HCT116 (cell line): ENCODE measurements at regions not wholly inside any gene's neighbourhood (a gene's known extent, or its start where the extent isn't known, plus 50 kb on each side); places are given as distances from the start of the nearest gene placed in this dataset.

ENCODE experiments used
- ATAC-seq: fragments of 200-7000 bp; cut with Tn5 transposase; 2 replicates; pipeline ENCODE4 v1.9.1; 2020; ENCODE audit warnings: mild to moderate bottlenecking, moderate library complexity
- BruUV-seq: library from RNA; stranded (reverse); fragments of 400-500 nt; replicated peaks from 2 replicates; lab custom pipeline; 2021; lab: Mats Ljungman, UMichigan
- CTCF ChIA-PET: fragments of 300-600 bp; sonication (Branson Sonifier 250); formaldehyde crosslinking; loops from one replicate; lab custom pipeline; 2021; ENCODE audit warnings: antibody characterized with exemption; lab: Charles Lee
- POLR2A ChIA-PET: fragments of 300-600, 350-600 bp; sonication (Branson Sonifier 250); formaldehyde crosslinking; loops from one replicate; lab custom pipeline; 2021; ENCODE audit warnings: antibody characterized with exemption; lab: Charles Lee
- RAD21 ChIA-PET, 2 experiments: fragments of 300-600 bp; sonication (Branson Sonifier 250); formaldehyde crosslinking; loops; one replicate each; lab custom pipeline; 2023; ENCODE audit warnings: low total read pairs in 2 of 2; ENCODE audit not compliant: uncharacterized antibody in 2 of 2, unreplicated experiment in 2 of 2, low non-redundant PET in 1 of 2; lab: Charles Lee
- DNase-seq: peaks from one replicate; pipeline ENCODE4 v3.0.0-alpha.2; 2010; ENCODE audit warnings: low read depth, low spot score
- H2AFZ ChIP-seq: fragments of 200-600 bp; shearing (Covaris generic), sonication (generic); 2 replicates; pipeline ENCODE4 v1.6.1; 2017; ENCODE audit warnings: low read depth, mixed run types, mixed read lengths, antibody characterized with exemption, low read length; ENCODE audit not compliant: poor library complexity, severe bottlenecking
- H3K27ac ChIP-seq: 2 replicates; pipeline ENCODE4 v1.5.1; 2012; ENCODE audit warnings: low read depth, low read length
- H3K27me3 ChIP-seq: fragments of 200-600 bp; sonication (generic); 2 replicates; pipeline ENCODE4 v1.6.1; 2016; ENCODE audit warnings: mixed run types, low read length, mixed read lengths; ENCODE audit not compliant: insufficient read depth
- H3K36me3 ChIP-seq, 2 experiments: fragments of 200-500 bp in 1 of 2; fragments of 200-600 bp in 1 of 2; sonication (Bioruptor generic) in 1 of 2; sonication (generic) in 1 of 2; 2 replicates each; pipeline versions ENCODE4 v1.5.1 to v1.6.1; 2014 to 2016; ENCODE audit warnings: low read length in 2 of 2, inconsistent platforms in 1 of 2, mixed read lengths in 1 of 2, mixed run types in 1 of 2; ENCODE audit not compliant: insufficient read depth in 2 of 2, control insufficient read depth in 1 of 2
- H3K4me1 ChIP-seq, 2 experiments: fragments of 200-600 bp in 1 of 2; sonication (generic) in 1 of 2; 2 replicates each; pipeline versions ENCODE4 v1.5.1 to v1.6.1; 2012 to 2017; ENCODE audit warnings: low read length in 2 of 2, inconsistent platforms in 1 of 2, mild to moderate bottlenecking in 1 of 2, mixed read lengths in 1 of 2, mixed run types in 1 of 2, moderate library complexity in 1 of 2; ENCODE audit not compliant: insufficient read depth in 2 of 2, control insufficient read depth in 1 of 2
- H3K4me2 ChIP-seq: fragments of 200-600 bp; sonication (generic); 2 replicates; pipeline ENCODE4 v1.6.1; 2017; ENCODE audit warnings: mixed run types, low read length, mixed read lengths
- H3K4me3 ChIP-seq, 2 experiments: fragments of 200-600 bp in 1 of 2; sonication (generic) in 1 of 2; replicated peaks in 1 of 2; 2 replicates each; pipeline ENCODE4 v1.5.1; 2011 to 2016; ENCODE audit warnings: low read length in 2 of 2, control low read depth in 1 of 2, low read depth in 1 of 2, mild to moderate bottlenecking in 1 of 2, mixed read lengths in 1 of 2, mixed run types in 1 of 2
- H3K79me2 ChIP-seq: fragments of 200-600 bp; sonication (generic); 2 replicates; pipeline ENCODE4 v1.6.1; 2017; ENCODE audit warnings: mild to moderate bottlenecking, mixed run types, low read length, moderate library complexity, mixed read lengths; ENCODE audit not compliant: insufficient read depth
- H3K9ac ChIP-seq: fragments of 200-600 bp; sonication (generic); 2 replicates; pipeline ENCODE4 v1.6.1; 2016; ENCODE audit warnings: low read length, mixed read lengths
- H3K9me2 ChIP-seq: fragments of 200-600 bp; sonication (generic), shearing (Covaris generic); 2 replicates; pipeline ENCODE4 v1.6.1; 2017; ENCODE audit warnings: mixed run types, mild to moderate bottlenecking, moderate library complexity; ENCODE audit not compliant: insufficient read depth
- H3K9me3 ChIP-seq, 2 experiments: fragments of 200-500 bp in 1 of 2; fragments of 200-600 bp in 1 of 2; sonication (Bioruptor generic) in 1 of 2; sonication (generic) in 1 of 2; 2 replicates each; pipeline ENCODE4 v1.6.1; 2014 to 2017; ENCODE audit warnings: low read length in 2 of 2, mixed read lengths in 2 of 2, inconsistent platforms in 1 of 2, low read depth in 1 of 2, mild to moderate bottlenecking in 1 of 2, mixed run types in 1 of 2, moderate library complexity in 1 of 2; ENCODE audit not compliant: control insufficient read depth in 1 of 2, insufficient read depth in 1 of 2
- H4K20me1 ChIP-seq: fragments of 200-600 bp; sonication (generic), shearing (Covaris generic); 2 replicates; pipeline ENCODE4 v1.6.1; 2017; ENCODE audit warnings: mixed run types, mild to moderate bottlenecking, moderate library complexity; ENCODE audit not compliant: insufficient read depth
- CBX3 ChIP-seq: IDR thresholded peaks from 2 replicates; pipeline ENCODE4 v1.6.1; 2012; ENCODE audit warnings: low read depth
- CEBPB ChIP-seq: IDR thresholded peaks from 2 replicates; pipeline ENCODE4 v1.6.1; 2012; ENCODE audit warnings: low read depth
- EZH2 ChIP-seq: fragments of 200-600 bp; sonication (generic); IDR thresholded peaks from 2 replicates; pipeline ENCODE4 v1.6.1; 2017; ENCODE audit warnings: antibody characterized with exemption, mixed run types
- EZH2phosphoT487 ChIP-seq: fragments of 200-600 bp; IDR thresholded peaks from 2 replicates; pipeline ENCODE4 v1.6.1; 2018; ENCODE audit warnings: antibody characterized with exemption, borderline replicate concordance
- FOSL1 ChIP-seq: IDR thresholded peaks from 2 replicates; pipeline ENCODE4 v1.6.1; 2012; ENCODE audit warnings: low read depth
- JUND ChIP-seq: IDR thresholded peaks from 2 replicates; pipeline ENCODE4 v1.6.1; 2012
- MAX ChIP-seq: IDR thresholded peaks from 2 replicates; pipeline ENCODE4 v1.6.1; 2012
- POLR2A ChIP-seq: IDR thresholded peaks from 2 replicates; pipeline ENCODE4 v1.7.0; 2011; ENCODE audit warnings: borderline replicate concordance; ENCODE audit not compliant: insufficient read depth, insufficient read length; ENCODE audit errors: extremely low read depth
- POLR2AphosphoS5 ChIP-seq: IDR thresholded peaks from 2 replicates; pipeline ENCODE4 v1.6.1; 2011; ENCODE audit warnings: mild to moderate bottlenecking, low read depth, low read length, moderate library complexity
- REST ChIP-seq: IDR thresholded peaks from 2 replicates; pipeline ENCODE4 v1.6.1; 2012; ENCODE audit warnings: low read depth
- SIN3A ChIP-seq: IDR thresholded peaks from 2 replicates; pipeline ENCODE4 v1.6.1; 2012; ENCODE audit warnings: low read depth
- SP1 ChIP-seq: IDR thresholded peaks from 2 replicates; pipeline ENCODE4 v1.6.1; 2012; ENCODE audit warnings: low read depth
- YY1 ChIP-seq: IDR thresholded peaks from 2 replicates; pipeline ENCODE4 v1.6.1; 2011; ENCODE audit warnings: low read length, low read depth, moderate library complexity, mild to moderate bottlenecking; ENCODE audit not compliant: insufficient replicate concordance; ENCODE audit errors: extremely low read depth
- ZBTB33 ChIP-seq: IDR thresholded peaks from 2 replicates; pipeline ENCODE4 v1.6.1; 2011; ENCODE audit warnings: mild to moderate bottlenecking, low read length, moderate library complexity; ENCODE audit not compliant: insufficient replicate concordance; ENCODE audit errors: extremely low read depth
- ZFX ChIP-seq: fragments of 450-650 bp; IDR thresholded peaks from 2 replicates; pipeline ENCODE4 v1.6.1; 2017
- ZNF274 ChIP-seq: fragments of 200-500 bp; sonication (Bioruptor generic); IDR thresholded peaks from 2 replicates; pipeline ENCODE4 v1.6.1; 2014; ENCODE audit warnings: mild to moderate bottlenecking, low read depth, low read length, inconsistent platforms
- intact Hi-C: fragments of 100-400 bp; cut with micrococcal nuclease; formaldehyde crosslinking; loops from 2 replicates; pipeline ENCODE4 v1.10.0; 2022

- no TSS peak for BruUV-seq
- no peaks in the 10 kb centered on the region for H3K9me3 ChIP-seq
- DNase-seq (no peak), ATAC-seq (no peak)
- intact Hi-C loops = no loop called here
- no peaks in the 10 kb centered on the region for H3K79me2 ChIP-seq
- POLR2A ChIA-PET = no interaction called here
- H3K9ac ChIP-seq = no peak overlapping the region
- H3K36me3 ChIP-seq = no peaks in the 10 kb centered on the region
- peaks cover 4% of the 10 kb centered on the region; the same call in 1 of the 2 replicates for H3K27me3 ChIP-seq
- RAD21 ChIA-PET = no interaction called here
- H2AFZ ChIP-seq = no peak overlapping the region
- no peaks in the 10 kb centered on the region for H3K9me2 ChIP-seq
- H3K4me2 ChIP-seq = no peak overlapping the region
- CTCF ChIA-PET = no interaction called here
- TF ChIP-seq ZFX = no peak
- no peak for TF ChIP-seq SIN3A
- H3K4me1 ChIP-seq = peaks cover 0 to 6% of the 10 kb centered on the region in 2 experiments; a peak in 1 of 4 replicates
- no peak overlapping the region for H3K4me3 ChIP-seq
- no peak overlapping the region for H3K27ac ChIP-seq
- H4K20me1 ChIP-seq = no peaks in the 10 kb centered on the region
Observed at GRCh38 chr6:17033746-17034145, 68.1 kb upstream of the STMND1 start.

- Histone ChIP-seq H3K36me3 (no peaks in the 10 kb centered on the region), H3K79me2 (no peaks in the 10 kb centered on the region), H3K27me3 (peaks cover 4% of the 10 kb centered on the region; the same call in 1 of the 2 replicates), H3K27ac (no peak overlapping the region), H2AFZ (no peak overlapping the region), H3K9me3 (no peaks in the 10 kb centered on the region), H3K4me3 (no peak overlapping the region), H3K9me2 (no peaks in the 10 kb centered on the region), H3K4me2 (no peak overlapping the region), H3K9ac (no peak overlapping the region), H4K20me1 (no peaks in the 10 kb centered on the region), H3K4me1 (peaks cover 0 to 6% of the 10 kb centered on the region in 2 experiments; a peak in 1 of 4 replicates)
- RAD21 ChIA-PET = no interaction called here
- no TSS peak for BruUV-seq
- POLR2A ChIA-PET = no interaction called here
- DNase-seq (no peak), ATAC-seq (no peak)
- CTCF ChIA-PET = interaction anchor here (1.1 kb wide), 1 partner anchor 53 kb away, joined by 3 read pairs; no protein-coding TSS in a partner anchor
- intact Hi-C loops = no loop called here
- no peak for TF ChIP-seq FOSL1
- TF ChIP-seq POLR2A = no peak
- TF ChIP-seq SP1 = no peak
- TF ChIP-seq ZFX = no peak
- no peak for TF ChIP-seq ZNF274
- TF ChIP-seq ZBTB33 = no peak
- no peak for TF ChIP-seq CBX3
- no peak for TF ChIP-seq EZH2
- TF ChIP-seq POLR2AphosphoS5 = no peak
- TF ChIP-seq CEBPB = no peak
- no peak for TF ChIP-seq JUND
- TF ChIP-seq REST = no peak
- no peak for TF ChIP-seq SIN3A
- TF ChIP-seq YY1 = no peak
- no peak for TF ChIP-seq EZH2phosphoT487
- TF ChIP-seq MAX = no peak
Observed at GRCh38 chr6:17032988-17033634, 68.7 kb upstream of the STMND1 start.
